Peyer's patch (tissue), 4 donors: ENCODE measurements at regions not wholly inside any gene's neighbourhood (a gene's known extent, or its start where the extent isn't known, plus 50 kb on each side); places are given as distances from the start of the nearest gene placed in this dataset.

Experiments
- CTCF ChIP-seq, 6 experiments: fragments of 450-650 bp in 4 of 6; fragments of 200-600 bp in 2 of 6; sonication (generic) in 1 of 6; IDR thresholded peaks; one replicate each; pipeline ENCODE4 v1.5.1; 2017 to 2019; ENCODE audit warnings: antibody characterized with exemption in 6 of 6, mild to moderate bottlenecking in 3 of 6, moderate library complexity in 1 of 6
- POLR2A ChIP-seq, 2 donors: fragments of 450-650 bp; IDR thresholded peaks; one replicate each; pipeline ENCODE4 v1.5.1; 2017; ENCODE audit warnings: antibody characterized with exemption in 2 of 2, mild to moderate bottlenecking in 2 of 2, moderate library complexity in 2 of 2

- no peak for TF ChIP-seq POLR2A (IDR thresholded peaks at IDR 0.05)
- no peak for TF ChIP-seq CTCF (IDR thresholded peaks at IDR 0.05)
These were observed 280.2 kb upstream of the PHYHIPL start for GRCh38 chr10:58896229-58896628.
